Stimulated activated CD8-positive, alpha-beta memory T cell treated with anti-CD3 and anti-CD28 coated beads, Interleukin-7, amount 100 ng/mL, for 1 hour (primary cell): ENCODE measurements at regions not wholly inside any gene's neighbourhood (a gene's known extent, or its start where the extent isn't known, plus 50 kb on each side); places are given as distances from the start of the nearest gene placed in this dataset.
A peak's percentile ranks its signal among the peaks of the same experiment; 100 is the strongest.
"Not testable (repeated sequence)": the region's sequence is repeated elsewhere in the genome, so short reads cannot be mapped to it uniquely, and the experiment has no call there.

Experiments used
- DNase-seq, 2 donors: peaks; one replicate each; pipeline ENCODE4 v3.0.0-alpha.2; 2020; ENCODE audit warnings: low read depth in 2 of 2

DNA sequence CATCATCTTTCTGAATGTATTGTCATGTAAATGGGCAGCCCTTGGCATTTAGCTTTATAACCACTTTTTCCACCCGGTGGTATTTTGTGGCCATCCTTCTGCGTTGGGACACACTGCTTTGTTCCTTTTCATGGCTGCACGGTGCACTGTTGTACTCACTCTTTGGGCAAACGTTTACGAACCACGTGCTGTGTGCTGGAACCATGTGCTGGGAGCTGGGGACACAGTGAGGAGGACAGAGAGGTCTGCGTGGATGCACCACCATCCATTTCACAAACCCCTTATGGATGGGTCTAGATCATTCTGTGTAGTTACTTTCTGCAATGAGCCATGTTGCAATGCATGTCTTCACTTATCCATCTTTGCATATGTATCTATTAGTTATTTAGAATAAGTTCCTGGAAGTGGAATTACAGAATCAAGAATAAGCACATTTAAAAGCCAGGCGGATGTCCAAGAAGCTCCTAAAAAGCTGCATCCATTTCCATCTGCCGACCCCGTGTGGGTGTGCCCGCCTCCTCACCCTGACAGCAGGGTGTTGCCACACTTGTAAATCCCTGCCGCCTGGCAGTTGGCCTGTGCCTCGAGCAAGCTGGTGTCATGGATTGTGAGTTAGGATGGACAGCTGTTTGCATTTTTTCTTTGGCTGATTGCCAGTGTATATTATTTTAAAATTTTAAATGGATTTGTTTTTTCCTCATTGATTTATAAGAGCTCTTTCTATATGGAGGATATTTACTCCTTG is 183.8 kb downstream of the LAT start:
- DNase-seq, result not testable (repeated sequence)

DNA sequence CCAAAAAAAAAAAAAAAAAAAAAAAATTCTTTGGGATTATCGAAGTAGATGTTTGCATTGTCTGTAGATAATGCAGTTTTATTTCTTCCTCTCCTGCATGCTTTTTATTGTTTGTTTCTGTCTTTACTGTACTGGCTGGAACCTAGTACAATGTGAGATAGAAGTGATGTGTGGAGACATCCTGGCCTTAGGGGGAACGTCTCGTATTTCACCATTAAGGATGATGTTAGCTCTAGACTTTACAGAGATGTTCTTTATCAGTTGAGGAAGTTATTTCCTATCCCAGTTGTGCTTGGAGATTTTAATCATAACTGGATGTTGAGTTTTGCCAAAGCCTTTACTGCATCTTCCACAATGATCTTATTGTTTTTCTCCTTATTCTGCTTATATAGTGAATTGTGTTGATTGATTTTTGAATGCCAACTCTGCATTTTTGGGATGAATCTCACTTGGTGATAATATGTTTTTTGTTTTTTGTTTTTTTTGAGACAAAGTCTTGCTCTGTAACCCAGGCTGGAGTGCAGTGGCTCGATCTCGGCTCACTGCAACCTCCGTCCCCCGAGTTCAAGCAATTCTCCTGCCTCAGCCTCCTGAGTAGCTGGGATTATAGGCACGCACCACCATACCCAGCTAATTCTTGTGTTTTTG is 179.7 kb downstream of the LAT start:
- not testable (repeated sequence) for DNase-seq

DNA sequence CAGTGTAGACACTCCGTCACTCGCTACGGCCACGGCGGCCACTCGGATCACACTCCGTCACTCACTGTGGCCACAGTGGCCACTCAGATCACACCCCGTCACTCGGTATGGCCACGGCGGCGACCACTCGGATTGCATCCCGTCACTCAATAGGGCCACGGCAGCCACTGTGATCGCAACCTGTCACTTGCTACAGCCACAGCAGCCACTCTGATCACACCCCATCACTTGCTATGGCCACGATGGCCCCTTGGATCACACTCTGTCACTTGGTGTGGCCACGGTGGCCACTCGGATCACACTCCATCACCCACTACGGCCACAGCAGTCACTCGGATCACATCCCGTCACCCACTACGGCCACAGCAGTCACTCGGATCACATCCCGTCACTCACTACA is 175.3 kb downstream of the LAT start:
- not testable (repeated sequence) for DNase-seq

DNA sequence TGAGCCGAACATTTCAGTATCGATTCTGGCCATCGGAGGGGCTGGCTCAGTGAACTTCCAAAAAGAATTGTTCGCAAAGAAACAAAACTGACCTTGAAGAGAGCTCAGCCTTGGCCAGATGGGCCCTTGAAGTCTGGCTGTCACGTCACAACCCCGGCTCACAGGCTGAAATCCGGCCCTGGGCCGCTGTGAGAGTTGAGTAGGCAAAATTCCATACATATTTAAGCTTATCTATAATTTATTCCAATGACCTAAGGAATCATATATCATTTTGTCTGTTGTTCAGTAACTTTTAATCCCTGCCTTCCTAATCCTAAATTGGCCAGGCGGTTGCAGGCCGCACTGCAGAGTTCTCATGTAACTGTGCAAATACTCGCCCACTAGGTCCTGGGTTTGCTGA is 174.8 kb downstream of the LAT start:
- DNase-seq, result not testable (repeated sequence)

DNA sequence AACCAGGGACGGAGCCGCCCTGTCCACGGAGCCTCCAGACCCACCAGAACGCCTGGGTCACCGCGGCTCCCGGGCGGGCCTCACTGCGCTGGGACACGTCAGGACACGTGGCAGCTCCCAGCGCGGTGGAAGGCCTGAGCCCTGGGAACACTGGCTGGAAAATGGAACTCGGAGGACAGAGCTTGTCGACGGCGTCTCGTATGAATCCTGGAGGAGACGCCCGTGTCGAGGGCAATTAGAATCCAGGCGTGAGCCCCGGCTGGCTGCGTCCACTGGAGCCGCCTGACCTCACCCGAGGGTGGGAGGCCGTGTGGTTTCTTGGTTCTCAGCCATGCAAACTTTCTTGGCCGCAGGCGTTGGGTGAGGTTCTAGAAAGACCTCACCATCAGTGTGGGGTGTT is 173.9 kb downstream of the LAT start:
- no peak for DNase-seq

DNA sequence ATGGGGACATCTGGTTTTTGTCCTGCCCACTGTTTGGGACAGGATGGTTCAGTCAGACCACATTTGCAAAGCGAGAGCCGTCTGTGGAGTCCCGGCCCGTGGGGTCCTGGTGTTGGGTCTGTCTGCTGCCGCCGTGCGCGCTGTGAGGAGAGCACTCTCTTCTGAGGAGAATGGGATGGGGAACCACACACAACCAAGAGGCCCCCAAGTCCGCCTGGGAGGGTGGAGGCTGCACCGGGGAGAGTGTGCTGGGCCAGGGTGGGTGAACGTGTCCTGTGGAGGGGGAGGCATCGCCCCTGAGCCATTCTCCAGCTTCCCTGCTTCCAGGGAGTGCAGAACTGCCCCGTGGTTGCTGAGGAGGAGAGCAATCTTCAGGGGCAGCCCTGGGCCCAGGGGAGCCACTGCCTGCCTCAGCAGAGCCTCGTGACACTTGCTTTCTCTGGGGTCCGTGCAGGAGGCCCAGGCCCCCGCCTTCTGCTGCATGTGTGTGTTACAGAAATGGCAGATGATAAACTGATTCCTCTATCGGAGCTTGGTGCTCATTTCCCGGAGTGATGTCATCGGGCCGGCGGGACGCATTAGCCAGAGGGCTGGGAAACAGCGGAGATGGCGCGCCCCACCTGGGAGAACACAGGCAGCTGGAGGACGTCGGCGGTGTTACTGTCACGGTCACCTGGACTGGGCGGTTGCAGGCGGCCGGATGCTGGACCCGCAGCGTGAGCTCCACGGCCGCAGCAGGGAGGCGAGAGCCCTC is 173.4 kb downstream of the LAT start:
- not testable (repeated sequence) for DNase-seq

DNA sequence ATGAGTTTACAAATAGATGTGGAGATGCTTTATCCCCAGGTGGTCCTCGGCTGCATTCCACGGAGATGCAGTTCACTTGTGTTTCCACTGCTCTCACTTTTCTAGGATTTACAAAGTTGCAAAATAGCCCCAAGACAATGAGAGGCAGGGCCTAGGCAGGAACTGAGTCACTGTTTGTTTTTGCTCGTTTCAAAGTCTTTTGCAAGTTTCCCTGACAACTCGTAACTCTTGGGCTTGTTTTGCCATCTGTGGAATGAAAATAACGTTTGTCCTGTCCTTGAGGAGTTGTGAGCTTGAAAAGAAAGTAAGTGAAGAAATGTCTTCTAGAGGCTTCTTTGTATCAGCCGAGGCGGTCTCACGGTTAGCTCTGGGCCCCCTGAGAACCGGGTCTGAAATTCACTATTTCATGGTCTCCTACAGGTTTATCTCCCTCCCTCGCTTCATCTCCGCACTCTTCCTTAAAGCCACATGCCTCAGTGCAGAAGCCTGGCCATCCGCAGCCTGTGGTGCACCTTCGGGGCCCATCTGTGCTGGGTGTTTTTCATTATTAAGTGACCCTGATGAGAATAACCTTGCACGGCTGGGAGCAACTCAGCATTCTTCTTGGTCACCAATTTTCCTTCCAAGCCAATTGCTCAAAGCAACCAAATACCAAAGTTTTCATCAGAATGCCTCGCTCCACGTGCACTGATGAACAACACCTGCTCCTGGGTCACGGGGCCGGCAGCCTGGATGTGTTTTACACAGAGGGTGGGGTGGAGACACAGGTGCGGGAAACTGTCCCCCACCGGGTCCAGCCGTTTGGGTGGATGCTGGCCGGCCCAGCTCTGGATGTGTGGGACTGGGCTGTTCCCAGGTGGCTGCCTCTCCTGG is 172.4 kb downstream of the LAT start:
- not testable (repeated sequence) for DNase-seq

DNA sequence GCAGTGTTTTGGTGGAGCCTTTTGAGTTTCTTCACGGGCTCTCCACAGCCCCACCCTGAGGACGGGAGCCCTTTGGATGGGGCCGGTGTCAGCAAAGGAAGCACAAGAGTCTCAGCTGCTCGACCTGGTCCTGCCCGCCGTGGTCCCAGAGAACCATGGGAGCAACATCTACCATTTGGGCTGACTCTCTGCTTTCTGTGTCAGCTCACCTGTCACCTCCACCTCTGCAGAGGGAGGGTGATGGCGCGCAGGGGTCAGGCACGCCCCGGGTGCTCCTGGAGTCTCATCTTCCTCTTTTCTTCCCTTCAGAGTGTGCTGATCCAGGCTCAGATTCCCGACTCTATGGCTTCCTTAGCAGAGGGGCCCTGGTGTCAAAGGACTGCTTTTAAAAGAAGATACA is 171.7 kb downstream of the LAT start:
- no peak for DNase-seq

DNA sequence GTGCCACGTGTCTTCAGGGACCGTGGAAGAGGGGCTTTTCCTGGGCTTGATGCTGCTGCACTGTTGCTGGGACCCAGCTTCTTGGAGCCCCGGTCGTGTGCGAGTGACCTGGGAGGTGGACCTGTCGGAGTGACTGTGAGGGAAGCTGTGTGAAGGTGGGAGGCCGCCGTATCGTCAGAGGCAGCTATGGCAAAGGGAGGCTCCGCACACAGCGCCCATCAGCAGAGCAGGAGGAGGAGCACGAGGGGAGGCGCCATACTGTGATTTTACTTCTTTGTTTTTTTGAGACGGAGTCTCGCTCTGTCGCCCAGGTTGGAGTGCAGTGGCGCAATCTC is 171.0 kb downstream of the LAT start:
- not testable (repeated sequence) for DNase-seq

DNA sequence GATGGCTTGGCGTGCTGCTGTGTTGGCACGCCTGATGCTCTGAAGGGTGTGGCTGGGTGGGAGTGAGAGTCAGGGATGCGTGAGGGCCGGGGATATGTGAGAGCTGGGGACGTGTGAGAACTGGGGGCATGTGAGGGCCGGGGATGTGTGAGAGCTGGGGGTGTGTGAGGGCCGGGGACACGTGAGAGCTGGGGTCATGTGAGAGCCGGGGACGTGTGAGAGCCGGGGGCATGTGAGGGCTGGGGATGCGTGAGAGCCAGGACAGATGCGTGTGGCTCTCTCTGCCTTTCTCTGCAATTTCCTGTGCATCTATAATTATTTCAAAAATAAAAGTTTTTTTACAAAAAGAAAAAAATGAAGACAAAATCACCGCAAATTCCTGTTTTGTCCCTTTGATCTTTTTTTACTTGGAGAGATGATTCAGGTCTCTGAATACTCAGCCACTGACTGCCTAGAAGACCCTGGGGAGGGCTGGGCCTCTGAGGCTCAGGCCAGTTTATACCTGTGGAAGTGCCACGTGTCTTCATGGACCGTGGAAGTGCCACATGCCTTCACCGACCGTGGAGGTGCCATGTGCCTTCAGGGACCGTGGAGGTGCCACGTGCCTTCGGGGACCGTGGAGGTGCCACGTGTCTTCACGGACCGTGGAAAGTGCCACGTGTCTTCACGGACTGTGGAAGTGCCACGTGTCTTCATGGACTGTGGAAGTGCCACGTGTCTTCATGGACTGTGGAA is 170.4 kb downstream of the LAT start:
- not testable (repeated sequence) for DNase-seq

DNA sequence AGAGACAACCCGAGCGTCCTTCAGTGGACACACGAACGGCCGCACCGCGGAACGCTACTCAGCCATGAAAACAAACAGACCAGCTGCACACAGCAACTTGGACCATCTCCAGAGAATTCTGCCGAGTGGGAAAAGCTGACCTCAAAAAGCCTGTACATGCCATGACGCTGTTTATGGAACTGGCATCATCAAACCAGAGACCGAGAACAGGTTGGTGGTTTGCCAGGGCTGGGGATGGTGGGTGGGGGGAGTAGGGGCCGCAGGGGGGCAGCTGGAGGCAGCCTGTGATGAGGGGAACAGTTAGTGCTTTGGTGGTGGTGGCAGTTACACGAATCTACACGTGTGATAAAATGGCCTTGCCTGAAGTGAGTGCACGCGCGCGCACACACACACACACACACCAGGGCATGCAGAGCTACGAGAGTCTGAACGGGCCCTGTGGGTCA is 169.8 kb downstream of the LAT start:
- no peak for DNase-seq

DNA sequence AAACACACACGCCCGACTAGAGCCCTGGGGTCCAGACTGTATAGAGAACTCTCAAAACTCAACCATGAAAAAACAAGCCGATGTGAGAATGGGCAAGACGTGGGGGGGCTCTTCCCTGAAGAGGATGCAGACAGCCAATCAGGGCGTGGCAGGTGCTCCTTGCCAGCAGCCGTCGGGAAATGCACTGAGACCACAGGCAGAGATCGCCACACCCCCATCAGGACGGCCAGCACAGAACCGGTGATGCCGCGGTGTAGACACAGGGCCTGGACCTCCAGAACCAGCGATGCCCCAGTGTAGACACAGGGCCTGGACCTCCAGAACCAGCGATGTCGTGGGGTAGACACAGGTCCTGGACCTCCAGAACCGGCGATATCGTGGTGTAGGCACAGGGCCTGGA is 169.2 kb downstream of the LAT start:
- DNase-seq, result no peak

DNA sequence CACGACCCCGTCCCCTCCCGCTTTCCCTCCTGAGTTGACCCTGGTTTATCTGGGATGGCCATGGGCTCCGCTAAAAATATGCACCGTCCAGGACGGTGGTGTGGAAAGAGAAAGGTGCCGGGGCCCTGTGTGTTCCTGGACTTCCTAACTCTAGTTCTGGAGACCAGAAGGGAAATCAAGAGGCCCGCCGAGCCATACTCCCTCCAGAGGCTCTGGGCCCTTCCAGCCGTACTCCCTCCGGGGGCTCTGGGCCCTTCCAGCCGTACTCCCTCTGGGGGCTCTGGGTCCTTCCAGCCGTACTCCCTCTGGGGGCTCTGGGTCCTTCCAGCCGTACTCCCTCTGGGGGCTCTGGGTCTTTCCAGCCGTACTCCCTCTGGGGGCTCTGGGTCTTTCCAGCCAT is 168.5 kb downstream of the LAT start:
- DNase-seq, result not testable (repeated sequence)

DNA sequence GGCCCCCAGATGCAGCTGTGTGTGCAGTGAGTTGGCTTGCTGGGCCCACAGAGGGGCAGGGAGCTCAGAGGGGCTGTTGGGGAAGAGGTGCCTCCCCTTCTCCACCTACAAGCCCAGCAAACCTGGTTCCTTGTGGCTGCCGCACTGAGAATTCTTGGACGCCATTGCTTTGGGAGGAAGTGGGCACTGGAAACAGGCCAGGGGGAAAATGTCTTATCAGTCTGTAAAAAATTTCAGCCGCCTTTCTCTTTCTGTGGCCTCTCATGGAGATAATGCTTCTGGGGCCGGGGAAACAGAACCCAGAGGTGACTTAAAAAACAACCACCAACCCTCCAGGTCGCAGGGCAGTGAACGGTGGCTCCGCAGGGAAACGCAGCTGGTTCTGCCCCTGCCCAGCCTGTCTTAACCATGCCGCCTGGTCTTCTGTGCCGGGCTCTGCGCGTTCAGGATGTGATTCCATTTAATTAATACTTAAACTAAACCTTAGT is 167.7 kb downstream of the LAT start:
- not testable (repeated sequence) for DNase-seq

DNA sequence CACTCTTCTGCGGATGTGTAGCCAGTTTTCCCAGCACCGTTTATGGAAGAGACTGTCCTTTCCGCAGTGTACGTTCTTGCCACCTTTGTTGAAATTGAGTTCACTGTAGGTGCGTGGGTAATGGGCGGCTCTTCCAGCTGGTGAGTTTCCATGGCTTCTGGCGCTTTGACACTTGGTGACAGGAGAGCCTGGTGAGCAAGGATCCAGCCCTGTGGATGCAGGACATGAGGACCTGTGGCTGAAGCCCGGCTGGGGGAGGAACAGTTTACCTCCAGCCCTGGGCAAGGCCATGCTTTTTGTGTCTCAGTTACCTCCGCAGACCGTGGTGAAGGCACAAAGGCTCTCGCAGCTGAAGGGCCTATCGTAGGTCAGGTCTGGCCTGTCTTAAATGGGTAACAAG is 166.5 kb downstream of the LAT start:
- no peak for DNase-seq

DNA sequence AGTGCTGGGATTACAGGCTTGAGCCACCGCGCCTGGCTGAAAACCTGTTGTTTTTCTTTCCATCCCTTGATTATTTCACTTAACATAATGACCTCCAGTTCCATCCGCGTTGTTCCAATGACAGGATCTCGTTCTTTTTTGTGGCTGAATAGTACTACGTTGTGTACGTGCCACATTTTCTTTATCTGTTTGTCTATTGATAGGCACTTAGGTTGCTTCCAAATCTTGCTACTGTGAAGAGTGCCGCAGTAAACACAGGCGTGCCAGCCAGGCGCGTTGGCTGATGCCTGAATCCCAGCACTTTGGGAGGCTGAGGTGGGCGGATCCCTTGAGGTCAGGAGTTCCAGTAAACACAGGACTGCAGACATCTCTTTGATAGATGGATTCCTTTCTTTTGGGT is 165.1 kb downstream of the LAT start:
- DNase-seq, result not testable (repeated sequence)

DNA sequence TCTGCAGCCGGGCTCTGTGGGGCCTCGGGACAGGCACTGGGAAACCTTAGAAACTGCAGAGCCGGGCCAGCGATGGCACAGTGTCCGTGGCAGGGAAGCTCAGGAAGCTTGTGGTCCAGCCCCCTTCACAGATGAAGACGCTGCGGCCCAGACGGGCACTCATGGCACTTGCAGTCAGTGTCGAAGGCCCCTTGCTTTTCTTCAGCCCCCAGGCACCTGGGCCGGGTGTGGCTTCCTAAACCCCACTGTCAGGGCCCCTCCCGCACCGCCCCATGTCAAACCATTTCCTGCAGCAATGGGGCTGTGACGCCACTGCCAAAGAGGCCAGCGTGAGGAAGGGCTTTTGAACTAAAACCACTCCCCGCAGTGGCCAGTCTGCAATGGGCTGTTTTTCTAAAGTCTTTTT is 164.0 kb downstream of the LAT start:
- DNase-seq, result peak; percentile 41 to 45

DNA sequence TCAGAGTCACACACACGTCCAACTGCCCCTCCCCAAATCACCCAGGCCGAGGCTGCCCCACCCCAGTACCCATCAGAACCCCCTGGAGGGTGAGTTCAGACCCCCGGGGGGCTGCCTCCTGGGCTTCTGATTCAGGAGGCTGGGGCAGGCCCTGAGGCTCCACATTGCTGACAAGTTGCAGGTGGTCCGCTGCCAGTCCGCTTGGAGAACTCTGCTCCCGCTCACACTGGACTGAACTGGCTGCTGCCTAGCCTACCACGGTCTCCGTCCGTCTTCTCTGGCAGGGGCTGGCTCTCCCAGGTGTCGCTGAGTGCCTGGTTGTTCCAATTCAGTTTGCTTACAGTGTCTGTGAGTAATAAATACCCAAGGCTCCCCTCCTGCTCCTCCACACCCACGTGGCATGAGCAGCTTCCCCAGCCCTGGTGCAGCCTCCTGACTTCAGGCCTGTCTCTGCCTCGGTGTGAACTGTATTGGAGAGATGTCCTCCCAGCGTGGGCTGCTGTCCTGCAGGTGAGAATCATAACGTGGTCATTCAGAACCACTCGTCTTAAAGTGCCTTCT is 163.4 kb downstream of the LAT start:
- DNase-seq, result no peak

DNA sequence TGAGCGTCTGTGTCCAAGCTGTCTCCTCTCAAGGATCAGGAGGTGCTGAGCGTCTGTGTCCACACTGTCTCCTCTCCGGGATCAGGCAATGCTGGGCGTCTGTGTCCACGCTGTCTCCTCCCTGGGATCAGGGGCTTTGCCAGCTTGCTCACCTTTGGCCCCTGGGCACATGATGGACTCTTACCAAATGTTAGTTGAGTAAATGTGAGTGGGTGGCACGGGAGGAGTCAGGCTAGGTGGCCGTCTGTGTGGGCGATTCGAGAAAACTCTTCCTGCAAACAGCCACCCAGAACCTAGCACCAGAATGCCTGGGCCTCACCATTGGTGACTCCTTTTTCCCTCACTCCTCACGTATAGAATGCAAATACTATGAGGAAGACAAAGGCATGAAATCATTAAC is 162.9 kb downstream of the LAT start:
- not testable (repeated sequence) for DNase-seq

DNA sequence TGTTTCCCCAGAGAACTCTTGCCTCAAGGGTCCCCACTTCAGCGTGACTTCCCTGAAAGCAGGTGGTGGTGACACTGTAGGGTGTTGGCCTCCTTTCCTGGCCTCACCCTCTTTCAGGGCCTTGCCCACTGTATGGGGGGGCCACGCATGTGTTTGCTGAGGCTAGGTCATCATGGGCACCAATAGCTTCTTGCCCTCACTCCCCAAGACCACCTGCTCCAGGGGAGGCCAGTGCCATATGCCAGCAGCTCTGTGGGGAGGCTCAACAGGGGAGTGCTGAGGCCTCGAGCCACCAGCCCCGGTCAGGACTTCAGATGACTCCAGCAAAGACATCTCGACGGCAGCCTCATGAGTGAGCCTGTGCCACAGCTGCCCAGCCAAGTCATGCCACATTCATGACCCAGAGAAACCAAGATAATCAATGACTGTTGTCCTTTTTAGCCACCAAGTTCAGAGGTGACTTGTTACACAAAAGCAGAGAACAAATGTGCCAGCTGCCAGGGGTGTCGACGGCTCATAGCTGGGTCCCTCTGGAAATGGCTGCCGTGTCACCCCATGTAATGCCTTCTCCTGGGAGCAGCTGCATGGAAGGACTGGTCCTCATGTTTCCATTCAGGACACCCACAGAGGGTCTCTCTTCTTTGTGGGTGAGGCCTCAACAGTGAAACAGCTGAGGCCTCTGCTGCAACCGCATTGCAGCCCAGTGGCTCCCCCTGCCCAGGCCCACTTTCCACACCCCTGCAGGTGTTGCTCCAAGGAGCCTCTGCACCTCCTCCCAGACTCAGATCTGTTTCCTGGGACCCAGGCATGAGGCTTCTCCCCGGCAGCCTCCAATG is 162.2 kb downstream of the LAT start:
- not testable (repeated sequence) for DNase-seq
